GM23248 (cell line): ENCODE measurements at regions not wholly inside any gene's neighbourhood (a gene's known extent, or its start where the extent isn't known, plus 50 kb on each side); places are given as distances from the start of the nearest gene placed in this dataset.

Experiments
- EZH2 ChIP-seq: fragments of 200-600 bp; sonication (generic); IDR thresholded peaks from 2 replicates; pipeline ENCODE4 v1.6.1; 2018; ENCODE audit warnings: antibody characterized with exemption, mild to moderate bottlenecking; ENCODE audit not compliant: insufficient read depth, poor library complexity, severe bottlenecking
- EZH2phosphoT487 ChIP-seq: fragments of 200-600 bp; sonication (generic); IDR thresholded peaks from 2 replicates; pipeline ENCODE4 v1.6.1; 2018; ENCODE audit warnings: antibody characterized with exemption, moderate library complexity, mild to moderate bottlenecking, low read depth; ENCODE audit not compliant: insufficient read depth

DNA sequence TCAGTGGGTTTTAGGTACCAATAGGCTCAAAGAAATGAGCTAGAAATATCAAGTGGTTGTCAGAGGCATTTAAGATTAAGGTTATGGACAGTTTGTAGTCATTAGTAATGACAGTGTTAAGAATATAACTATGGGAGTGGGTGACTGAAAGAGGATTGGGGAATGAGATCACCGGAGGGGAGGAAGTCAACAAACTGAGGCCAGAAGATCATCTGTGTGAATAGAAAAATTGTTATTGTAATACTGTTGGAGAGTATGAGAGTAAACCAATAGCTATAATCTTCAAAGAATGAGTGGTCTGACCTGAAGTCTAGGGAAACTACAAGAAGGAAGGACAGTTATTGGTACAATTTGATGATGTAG is 197.1 kb downstream of the TANC2 start:
- TF ChIP-seq EZH2 (no peak), EZH2phosphoT487 (no peak)
